Limb (tissue), 2 donors: ENCODE measurements at regions not wholly inside any gene's neighbourhood (a gene's known extent, or its start where the extent isn't known, plus 50 kb on each side); places are given as distances from the start of the nearest gene placed in this dataset.
"Not testable (repeated sequence)": the region's sequence is repeated elsewhere in the genome, so short reads cannot be mapped to it uniquely, and the experiment has no call there.

Experiments
- DNase-seq, 2 donors: peaks; one replicate each; pipeline ENCODE4 v3.0.0-alpha.2; 2016; ENCODE audit errors: extremely low spot score in 2 of 2

DNA sequence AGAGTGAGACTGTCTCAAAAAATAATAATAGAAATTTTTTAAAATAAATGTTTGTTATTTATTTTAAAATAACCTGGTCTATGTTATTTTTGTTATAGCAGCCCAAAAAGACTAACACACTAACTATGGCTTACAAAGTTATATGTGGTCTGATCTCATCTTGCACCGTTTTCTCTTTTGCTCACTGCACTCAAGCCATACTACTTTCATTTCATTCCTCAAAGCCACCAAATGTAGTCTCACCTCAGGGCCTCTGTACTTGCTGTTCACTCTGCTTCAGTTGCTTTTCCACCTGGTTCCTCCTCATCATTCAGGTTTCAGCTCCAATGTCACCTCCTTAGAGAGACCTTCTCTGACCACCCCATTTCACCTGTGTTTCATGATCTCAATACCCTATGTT is 55.2 kb upstream of the MDM1 start:
- no peak for DNase-seq

DNA sequence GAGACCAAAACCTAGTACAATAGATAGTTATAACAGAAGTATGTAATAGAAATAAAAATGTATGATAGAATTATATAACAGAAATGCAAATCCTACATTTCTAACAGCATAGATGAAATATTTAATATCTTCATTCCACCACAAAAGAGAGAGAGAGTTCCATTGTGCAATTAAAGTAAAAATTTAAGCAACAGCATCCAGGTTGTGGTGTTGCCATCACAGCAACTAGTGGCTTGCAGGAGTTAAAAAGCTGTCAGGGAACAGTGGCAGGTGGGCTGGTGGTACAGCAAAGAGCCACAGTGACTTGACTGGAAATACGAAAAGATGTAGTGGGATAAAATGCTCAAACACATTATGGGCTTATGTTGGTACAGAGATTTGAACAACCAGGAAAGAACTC is 57.1 kb upstream of the MDM1 start:
- no peak for DNase-seq

DNA sequence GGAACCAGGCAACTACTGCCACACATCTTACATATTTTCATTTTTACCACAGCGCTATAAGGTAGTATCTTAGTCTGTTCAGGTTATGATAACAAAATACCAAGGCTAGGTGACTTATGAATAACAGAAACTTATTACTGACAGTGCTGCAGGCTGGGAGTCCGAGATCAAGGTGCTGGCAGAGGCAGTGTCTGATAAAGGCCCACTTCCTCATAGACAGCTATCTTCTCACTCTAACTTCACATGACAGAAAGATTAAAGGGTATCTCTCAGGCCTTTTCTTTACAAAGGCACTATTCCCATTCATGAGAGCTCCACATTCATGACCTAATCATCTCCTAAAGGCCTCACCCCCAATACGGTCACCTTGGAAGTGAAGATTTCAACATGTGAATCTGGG is 59.8 kb upstream of the MDM1 start:
- no peak for DNase-seq

DNA sequence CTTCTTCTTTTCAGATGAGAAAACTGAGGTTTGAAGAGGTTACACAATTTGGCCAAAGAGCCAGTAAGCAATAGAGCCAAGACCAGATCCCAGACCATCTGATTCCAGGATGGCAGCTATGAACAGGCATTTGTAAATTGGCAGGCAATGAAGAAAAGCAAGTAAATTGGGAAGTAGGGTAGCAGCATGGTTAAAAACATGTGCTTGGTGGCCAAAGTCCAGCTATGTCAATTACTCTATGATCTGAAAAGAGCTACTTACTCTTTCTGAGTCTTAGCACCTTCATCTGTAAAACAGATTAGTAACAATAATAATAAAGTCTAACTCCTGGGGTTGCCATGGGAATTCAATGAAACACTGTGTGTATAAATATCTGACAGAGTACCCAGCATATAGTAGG is 60.2 kb upstream of the MDM1 start:
- DNase-seq: no peak

DNA sequence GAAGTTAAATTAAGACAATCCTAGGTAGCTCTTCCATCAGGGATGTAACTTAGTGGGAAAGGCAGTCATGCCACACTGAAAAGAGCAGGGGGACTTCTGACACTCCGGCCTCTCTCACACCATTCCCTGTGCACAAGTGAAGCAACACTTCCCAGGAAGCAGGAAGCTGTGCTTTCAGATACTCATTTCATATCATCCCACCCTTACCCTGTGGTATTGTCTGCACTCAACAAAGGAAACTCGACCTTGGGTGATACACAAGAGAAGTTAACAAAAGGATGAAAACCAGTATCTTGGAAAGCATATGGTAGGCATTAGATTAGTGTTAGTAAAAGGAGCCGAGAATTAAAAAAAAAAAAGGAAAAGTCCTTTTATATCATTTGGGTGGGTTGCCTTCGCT is 61.3 kb upstream of the MDM1 start:
- DNase-seq: no peak

DNA sequence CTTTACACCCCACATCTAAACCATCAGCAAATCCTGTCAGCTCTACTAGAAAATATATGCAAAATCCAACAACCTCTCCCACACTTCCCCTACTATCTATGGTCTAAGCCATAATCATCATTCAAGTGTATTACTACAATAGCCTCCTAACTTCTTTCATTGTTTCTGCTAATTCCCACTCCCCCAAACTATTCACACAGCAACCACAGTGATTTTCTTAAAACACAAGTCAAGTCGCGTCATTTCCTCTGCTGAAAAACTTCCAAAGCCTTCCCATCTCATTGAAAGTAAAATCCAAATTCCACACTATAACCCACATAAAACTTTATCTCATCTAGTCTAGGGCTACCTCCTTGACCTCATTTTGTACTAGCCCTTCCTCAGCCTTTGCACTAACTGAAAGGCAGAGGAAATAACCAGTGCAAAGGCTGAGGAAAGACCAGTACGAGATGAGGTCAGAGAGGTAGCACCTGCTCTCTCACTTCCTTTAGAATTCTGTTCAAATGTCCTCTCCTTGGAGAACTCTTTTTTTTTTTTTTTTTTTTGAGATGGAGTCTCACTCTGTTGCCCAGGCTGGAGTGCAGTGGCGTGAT is 65.5 kb upstream of the MDM1 start:
- no peak for DNase-seq

DNA sequence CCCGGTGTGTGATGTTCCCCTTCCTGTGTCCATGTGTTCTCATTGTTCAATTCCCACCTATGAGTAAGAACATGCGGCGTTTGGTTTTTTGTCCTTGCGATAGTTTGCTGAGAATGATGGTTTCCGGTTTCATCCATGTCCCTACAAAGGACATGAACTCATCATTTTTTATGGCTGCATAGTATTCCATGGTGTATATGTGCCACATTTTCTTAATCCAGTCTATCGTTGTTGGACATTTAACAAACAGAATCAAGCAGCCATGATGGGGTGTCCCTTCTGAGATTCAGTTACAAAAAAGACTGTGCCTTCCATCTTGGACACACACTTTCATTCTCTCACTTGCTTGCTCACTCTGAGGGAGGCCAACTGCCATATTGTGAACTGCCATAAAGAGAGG is 66.5 kb upstream of the MDM1 start:
- DNase-seq: not testable (repeated sequence)

DNA sequence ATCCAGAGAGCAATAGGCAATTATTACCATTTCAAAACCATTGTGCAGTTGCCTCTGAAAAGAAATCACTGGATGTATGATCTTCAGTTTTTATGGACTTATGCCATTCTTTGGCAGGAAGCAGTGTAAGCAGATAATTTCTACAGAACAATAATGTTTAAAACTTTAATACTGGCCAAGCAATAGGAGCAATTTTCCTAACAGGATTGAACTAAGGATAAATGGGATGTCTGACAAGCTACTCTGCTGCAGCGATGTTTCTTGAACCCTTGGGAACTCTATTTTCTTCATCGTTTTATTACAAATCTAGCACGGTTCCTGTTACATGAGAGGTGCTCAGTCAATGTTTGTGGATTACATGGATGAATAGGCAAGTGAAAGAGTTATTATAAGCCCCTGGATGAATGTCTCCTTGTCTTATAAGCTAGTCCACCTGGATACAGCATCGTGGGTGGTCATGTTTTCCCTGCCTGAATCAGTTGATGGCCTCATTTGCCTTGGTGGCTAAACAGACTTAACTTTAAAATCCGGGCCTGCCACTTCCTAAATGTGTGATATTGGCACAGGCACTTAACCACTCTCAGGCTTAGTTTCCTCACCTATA is 68.2 kb upstream of the MDM1 start:
- no peak for DNase-seq

DNA sequence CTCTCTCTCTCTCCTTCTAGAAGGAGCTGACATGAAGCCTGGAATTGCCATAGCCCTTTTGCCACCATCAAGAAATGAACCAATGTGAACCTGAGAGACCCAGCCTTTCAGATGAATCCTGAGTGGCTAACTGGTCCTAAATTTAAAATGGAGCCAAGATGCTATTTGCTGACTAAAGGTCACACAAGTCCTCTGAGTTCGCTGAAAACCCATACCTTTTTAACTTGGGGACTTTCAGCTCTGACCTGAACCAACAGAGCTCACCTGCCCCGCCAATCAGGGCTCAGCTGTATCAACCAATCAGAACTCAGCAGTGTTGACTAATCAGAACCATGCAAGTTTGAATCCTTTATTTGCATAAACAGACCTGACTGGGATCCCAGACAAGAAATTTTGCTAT is 70.3 kb upstream of the MDM1 start:
- DNase-seq: no peak

DNA sequence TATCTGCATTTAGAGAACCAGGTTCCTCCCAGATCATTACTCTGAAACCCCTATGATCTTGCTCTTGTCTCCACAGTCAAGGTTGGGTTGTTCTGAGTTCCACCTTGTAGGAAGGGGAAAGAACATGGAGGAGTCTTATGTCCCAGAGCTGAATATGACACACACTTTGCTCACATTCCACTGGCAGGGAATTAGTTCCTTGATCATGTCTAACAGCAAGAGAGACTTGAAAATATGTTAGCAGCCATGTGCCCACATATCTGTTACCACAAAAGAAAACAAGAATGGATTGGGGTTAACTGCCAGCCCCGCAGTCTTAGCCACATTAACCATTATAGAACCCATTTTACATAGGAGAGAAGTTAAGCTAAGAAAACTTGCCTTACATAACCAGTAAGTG is 71.1 kb upstream of the MDM1 start:
- DNase-seq: no peak

DNA sequence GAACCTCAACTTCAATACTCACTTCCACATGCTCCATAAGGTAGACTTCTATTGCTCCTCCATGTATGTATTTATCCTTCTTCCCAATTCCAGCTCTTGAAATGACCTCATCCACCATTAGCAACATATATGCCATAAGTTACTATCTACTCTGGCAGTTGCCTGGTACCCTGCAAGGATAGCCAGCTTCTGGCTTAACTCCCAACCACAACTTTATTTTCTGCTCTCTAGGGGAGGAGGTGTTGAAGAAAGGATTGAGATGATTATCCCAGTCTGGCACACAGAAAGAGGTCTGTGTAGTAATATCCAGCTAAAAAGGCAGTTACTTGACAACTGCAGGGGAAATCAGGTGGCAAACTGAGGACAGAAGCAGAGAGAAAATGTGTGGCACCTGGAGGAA is 71.5 kb upstream of the MDM1 start:
- DNase-seq: no peak

DNA sequence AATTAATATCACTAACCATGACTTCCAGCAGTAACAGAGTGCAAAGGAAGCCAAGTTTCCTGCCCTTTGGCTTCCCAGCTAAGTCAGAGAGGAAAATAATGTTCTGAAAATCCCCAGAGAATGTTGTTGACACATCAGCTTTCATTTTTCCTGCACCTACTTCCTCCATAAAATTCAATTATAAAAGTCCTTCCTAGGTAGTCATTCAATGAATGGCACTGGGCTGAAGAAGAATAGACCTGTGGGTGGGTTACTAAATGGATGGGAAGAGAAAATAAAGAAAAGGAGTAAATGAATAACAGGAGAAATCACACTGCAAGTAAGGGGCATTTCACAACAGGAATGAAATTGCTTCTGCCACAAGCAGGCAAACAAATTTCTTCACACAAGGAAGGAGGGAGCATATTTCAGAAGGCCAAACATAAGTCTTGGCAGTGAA is 73.2 kb upstream of the MDM1 start:
- DNase-seq: no peak

DNA sequence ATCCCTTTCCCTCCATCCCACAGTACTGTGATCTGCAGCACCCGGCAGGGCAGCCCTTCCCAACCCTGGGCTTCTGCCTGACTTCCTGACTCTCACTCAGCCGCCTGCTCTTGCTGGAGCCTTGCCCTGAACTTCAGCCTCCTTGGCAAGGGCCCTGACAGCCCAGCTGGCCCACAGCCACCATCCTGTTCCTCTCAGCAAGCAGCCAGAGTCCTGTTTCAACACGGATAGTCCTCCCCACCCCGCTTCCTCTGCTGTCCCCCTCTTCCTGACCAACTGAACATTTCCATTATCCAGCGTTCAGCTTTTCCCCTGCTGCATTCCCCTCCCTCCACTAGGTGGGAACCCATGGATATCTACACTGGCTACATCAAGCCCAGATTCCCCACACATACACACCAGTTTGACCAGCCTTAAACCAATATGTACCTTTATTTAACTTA is 74.0 kb upstream of the MDM1 start:
- peak; percentile 68 to 82 for DNase-seq

DNA sequence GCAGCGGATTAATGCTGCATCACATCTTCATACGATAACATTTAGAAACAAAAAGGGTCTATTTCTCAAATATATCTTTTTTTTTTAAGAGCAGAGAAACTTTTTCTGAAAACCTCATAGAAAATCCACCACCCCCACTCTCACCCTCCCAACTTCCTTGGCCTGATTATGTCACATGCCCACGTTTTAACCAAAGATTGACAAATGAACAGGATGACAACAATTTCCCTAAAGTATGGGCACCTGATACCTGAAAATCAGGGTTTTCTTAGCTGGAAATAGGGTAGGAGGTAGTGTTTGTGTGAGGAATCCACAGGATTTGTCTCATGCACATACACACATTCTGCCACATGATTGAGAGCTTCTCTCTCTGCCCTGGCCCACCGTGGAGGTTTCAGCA is 74.7 kb upstream of the MDM1 start:
- no peak for DNase-seq

DNA sequence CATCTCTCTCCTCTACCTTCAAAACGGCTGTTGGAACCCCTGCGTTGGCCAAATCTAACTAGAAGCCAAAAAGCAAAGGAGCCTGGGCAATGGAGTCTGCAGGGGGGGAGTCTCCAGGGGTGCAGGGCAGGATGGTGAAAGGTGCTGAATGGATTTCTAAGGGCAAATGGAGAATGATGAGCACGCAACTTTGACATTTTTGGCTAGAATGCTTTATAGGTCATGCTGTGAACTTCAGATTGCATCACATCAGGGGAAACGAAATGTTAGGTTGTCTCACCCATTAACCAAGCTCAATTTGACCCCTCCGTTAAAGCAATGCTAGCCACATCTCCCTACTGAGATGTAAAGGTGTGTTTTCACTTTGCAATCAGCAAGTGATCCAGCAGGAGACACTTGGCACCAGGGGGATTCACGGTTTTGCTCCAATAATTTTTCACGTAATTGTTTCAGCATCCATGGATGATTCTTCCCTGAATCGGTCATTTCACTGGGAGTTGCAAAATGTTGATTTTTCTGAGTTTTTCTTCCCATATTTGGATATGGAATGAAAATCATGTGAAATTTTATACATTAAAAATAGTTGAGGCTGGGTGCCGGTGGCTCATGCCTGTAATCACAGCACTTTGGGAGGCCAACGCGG is 78.0 kb upstream of the MDM1 start:
- DNase-seq: no peak

DNA sequence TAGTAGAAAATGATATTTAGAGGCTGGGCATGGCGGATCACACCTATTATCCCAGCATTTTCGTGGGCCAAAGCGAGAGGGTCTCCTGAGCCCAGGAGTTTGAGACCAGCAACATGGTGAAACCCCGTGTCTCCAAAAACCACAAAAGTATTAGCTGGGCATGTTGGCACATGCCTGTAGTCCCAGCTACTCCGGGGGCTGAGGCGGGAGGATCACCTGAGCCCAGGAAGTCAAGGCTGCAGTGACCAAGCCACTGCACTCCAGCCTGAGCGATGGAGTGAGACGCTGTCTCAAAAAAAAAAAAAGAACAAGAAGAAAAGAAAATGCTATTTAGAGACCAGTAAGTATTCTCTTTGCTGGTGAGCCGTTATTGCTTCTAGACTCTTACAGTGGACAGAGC is 79.2 kb upstream of the MDM1 start:
- DNase-seq: no peak

DNA sequence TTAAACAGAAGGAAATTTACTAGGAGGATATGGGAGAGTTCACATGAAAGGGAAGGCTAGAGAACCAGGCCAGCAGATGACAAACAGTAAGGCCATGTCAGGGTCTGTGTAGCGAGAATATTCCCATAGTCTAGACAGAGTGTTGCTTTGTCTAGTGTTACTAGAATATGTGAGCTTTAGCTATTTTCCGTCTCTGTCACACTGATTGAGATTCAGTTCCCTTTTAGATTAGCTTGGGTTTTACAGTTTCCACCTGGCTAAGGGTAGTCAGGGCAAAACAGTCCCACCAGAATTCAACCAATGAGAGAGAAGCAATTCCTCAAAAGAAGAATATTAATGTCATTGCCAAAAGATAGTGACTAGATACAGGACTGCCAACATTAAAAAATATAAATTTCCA is 82.8 kb upstream of the MDM1 start:
- no peak for DNase-seq

DNA sequence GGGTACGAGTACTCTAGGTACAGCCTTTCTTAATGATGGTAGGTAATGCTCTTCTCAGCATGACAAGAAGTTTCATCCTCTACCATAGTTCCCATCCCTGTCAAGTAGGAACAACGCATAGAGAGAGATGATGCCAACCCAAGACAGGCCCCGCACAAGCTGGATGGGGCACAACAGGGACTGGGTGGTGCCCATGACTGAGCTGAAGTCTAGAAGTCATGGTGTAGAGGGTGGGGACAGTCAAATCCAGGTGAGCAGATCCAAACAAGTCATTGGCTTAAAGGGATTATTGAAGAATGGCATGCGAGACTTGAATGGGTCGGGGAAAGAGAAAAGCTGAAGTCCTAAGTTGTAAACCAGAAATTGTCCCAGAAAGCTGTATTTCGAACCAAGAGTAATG is 84.2 kb upstream of the MDM1 start:
- DNase-seq: no peak

DNA sequence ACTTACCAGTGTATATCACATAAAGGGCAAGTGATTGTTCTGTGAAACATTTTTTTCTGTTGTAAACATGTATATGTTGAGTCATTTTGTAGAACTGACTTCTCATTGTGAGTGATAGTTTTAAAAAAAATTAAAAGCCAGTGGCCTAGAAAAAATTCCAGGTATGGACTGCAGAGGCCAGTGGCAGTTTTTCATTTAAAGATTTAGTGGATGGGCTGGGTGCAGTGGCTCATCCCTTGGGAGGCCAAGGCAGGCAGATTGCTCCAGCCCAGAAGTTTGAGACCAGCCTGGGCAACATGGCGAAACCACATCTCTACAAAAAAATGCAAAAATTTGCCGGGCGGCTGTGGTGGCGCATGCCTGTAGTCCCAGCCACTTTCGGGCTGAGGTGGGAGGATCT is 84.7 kb upstream of the MDM1 start:
- no peak for DNase-seq

DNA sequence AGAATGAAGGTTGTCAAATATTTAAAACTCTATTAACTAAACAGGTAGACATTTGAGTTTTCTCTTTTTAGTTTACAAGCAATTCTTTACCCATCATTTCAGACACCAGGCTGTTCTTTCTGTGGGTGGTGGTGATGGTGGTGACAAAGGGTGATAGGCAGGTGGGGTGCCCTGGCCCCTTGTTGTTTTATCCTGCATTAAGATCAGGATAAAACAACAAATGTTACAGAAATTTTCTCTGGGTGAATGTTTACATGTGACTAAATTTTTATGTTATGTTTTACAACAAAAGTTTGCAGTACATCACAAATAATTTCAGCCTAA is 85.9 kb upstream of the MDM1 start:
- DNase-seq: no peak

DNA sequence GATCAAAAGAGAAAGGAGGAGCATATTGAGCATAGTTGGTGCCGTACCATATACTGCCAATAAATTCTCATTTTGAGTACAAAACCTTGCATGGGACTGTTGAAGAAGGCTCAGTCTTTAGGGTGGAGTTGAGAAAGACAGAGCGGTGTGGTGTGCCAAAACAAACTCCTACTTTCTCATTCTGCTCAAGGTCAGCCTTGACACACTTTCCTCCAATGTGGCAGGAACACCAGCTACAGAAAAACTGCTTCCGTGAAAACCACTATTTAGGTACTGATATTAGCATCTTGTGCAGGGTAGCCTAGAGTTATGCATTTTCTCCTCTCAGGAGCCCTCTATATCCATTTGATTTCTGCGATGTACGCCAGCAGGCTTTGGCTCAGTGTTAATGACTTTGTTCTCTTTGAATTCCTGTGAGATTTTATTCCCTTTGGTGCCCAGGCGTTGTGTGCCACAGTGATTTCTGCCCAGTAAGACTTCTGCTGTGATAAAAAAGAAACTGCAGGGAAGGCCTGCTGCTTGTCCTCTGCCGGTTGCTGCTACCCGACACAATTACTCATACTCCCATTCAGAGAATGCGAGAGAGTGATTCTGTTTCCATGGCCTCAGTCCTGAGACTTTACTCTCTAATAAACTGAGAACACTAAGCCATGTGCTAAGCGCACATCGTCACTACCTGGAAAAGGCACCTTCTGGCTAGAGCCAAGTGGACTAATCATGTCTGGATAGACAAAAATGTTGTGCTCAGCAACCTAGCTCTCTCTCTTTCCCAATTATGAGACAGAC is 88.3 kb upstream of the MDM1 start:
- DNase-seq: peak in 1 of 2 donors; percentile 34

DNA sequence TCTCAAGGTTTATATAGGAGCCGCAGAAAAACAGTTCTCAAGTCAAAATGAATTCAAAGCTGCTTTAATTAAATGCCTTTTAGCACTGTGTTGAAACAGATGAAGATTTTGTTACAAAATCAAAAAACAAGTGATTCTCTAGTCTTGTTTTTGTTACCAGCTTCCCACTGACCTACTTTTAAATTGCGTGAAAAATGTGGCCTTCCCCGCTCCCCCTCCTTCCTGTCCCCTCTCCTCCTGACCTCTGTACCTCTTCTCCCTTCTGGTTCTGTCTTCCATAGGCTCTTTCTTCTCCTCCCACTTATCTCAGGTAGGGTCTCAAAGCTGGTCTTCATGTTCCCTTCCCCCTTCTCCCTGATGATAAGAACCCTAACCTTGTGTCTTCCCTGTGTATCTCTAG is 90.0 kb upstream of the MDM1 start:
- no peak for DNase-seq
